Tibial artery (tissue), 4 donors: ENCODE measurements at regions not wholly inside any gene's neighbourhood (a gene's known extent, or its start where the extent isn't known, plus 50 kb on each side); places are given as distances from the start of the nearest gene placed in this dataset.

Experiments used
- DNase-seq, 2 donors: peaks; one replicate each; pipeline ENCODE4 v3.0.0-alpha.2; 2019
- H3K27ac ChIP-seq, 2 donors: fragments of 200-600 bp; sonication (generic) in 1 of 2; 1 replicate in 1 of 2; 2 replicates in 1 of 2; pipeline ENCODE4 v1.5.1; 2018 to 2019; ENCODE audit warnings: mild to moderate bottlenecking in 1 of 2
- H3K27me3 ChIP-seq, 2 donors: fragments of 200-600 bp; sonication (generic) in 1 of 2; one replicate each; pipeline versions ENCODE4 v1.5.1 to v1.6.0; 2016 to 2019
- H3K36me3 ChIP-seq, 3 donors: fragments of 200-600 bp; sonication (generic) in 2 of 3; one replicate each; pipeline ENCODE4 v1.5.1; 2016 to 2019; ENCODE audit warnings: mild to moderate bottlenecking in 2 of 3
- H3K4me1 ChIP-seq, 4 donors: fragments of 200-600 bp; sonication (generic) in 2 of 4; 1 replicate in 3 of 4; 2 replicates in 1 of 4; pipeline ENCODE4 v1.5.1; 2016 to 2019
- H3K4me3 ChIP-seq, 2 donors: fragments of 200-600 bp; sonication (generic) in 1 of 2; 1 replicate in 1 of 2; 2 replicates in 1 of 2; pipeline ENCODE4 v1.5.1; 2018 to 2019; ENCODE audit warnings: mild to moderate bottlenecking in 2 of 2
- H3K9me3 ChIP-seq, 3 donors: fragments of 200-600 bp; sonication (generic) in 1 of 3; one replicate each; pipeline ENCODE4 v1.5.1; 2016 to 2019
- CTCF ChIP-seq, 2 experiments: fragments of 200-600 bp in 1 of 2; fragments of 450-650 bp in 1 of 2; IDR thresholded peaks; one replicate each; pipeline ENCODE4 v1.5.1; 2017 to 2019; ENCODE audit warnings: antibody characterized with exemption in 2 of 2, mild to moderate bottlenecking in 1 of 2, moderate library complexity in 1 of 2
- intact Hi-C: fragments of 100-400 bp; cut with DNase I; formaldehyde crosslinking; loops from one replicate; pipeline ENCODE4 v1.15.0; 2023; ENCODE audit warnings: low total_unique reads

GRCh38 chr10:44168478-44168877 lies 216.4 kb downstream of the CXCL12 start:
- Histone ChIP-seq H3K4me1 (peaks cover 0 to under 1% (median 0%) of the 10 kb centered on the region in 4 donors), H3K27me3 (no peaks in the 10 kb centered on the region), H3K4me3 (no peak overlapping the region), H3K36me3 (no peaks in the 10 kb centered on the region), H3K27ac (no peak overlapping the region), H3K9me3 (no peaks in the 10 kb centered on the region)
- intact Hi-C loops = no loop called here
- DNase-seq = no peak
- TF ChIP-seq CTCF (IDR thresholded peaks at IDR 0.05) = no peak

- H3K4me1 ChIP-seq = no peaks in the 10 kb centered on the region
- H3K36me3 ChIP-seq = no peaks in the 10 kb centered on the region
- no peaks in the 10 kb centered on the region for H3K27me3 ChIP-seq
- intact Hi-C loops = no loop called here
- no peak overlapping the region for H3K4me3 ChIP-seq
- no peak for TF ChIP-seq CTCF (IDR thresholded peaks at IDR 0.05)
- H3K27ac ChIP-seq = no peak overlapping the region
- H3K9me3 ChIP-seq = no peaks in the 10 kb centered on the region
- no peak for DNase-seq
Measured at GRCh38 chr10:44167752-44168151, 217.1 kb downstream of the CXCL12 start.

- no peaks in the 10 kb centered on the region for H3K27me3 ChIP-seq
- H3K27ac ChIP-seq = no peak overlapping the region
- no peak for TF ChIP-seq CTCF (IDR thresholded peaks at IDR 0.05)
- no peaks in the 10 kb centered on the region for H3K36me3 ChIP-seq
- DNase-seq = no peak
- no peaks in the 10 kb centered on the region for H3K9me3 ChIP-seq
- H3K4me1 ChIP-seq = no peaks in the 10 kb centered on the region
- intact Hi-C loops = no loop called here
- no peak overlapping the region for H3K4me3 ChIP-seq
Measured at GRCh38 chr10:44166441-44166840, 218.5 kb downstream of the CXCL12 start.

- no peak overlapping the region for H3K27ac ChIP-seq
- H3K36me3 ChIP-seq = no peaks in the 10 kb centered on the region
- H3K27me3 ChIP-seq = no peaks in the 10 kb centered on the region
- DNase-seq = no peak
- intact Hi-C loops = no loop called here
- H3K9me3 ChIP-seq = no peaks in the 10 kb centered on the region
- no peak for TF ChIP-seq CTCF (IDR thresholded peaks at IDR 0.05)
- no peak overlapping the region for H3K4me3 ChIP-seq
- no peaks in the 10 kb centered on the region for H3K4me1 ChIP-seq
Measured at GRCh38 chr10:44164251-44164956, 220.5 kb downstream of the CXCL12 start.

GRCh38 chr10:44161184-44161583 lies 223.7 kb downstream of the CXCL12 start:
- H3K27ac ChIP-seq = no peak overlapping the region
- no peak for DNase-seq

More at GRCh38 chr10:44161184-44161583, 223.7 kb downstream of the CXCL12 start:
- TF ChIP-seq CTCF (IDR thresholded peaks at IDR 0.05) = no peak
- Histone ChIP-seq H3K27me3 (no peaks in the 10 kb centered on the region), H3K36me3 (no peaks in the 10 kb centered on the region), H3K4me3 (no peak overlapping the region), H3K9me3 (peaks cover 0 to 12% (median 5%) of the 10 kb centered on the region in 3 donors), H3K4me1 (no peaks in the 10 kb centered on the region)
- intact Hi-C loops = no loop called here
